B cell (primary cell): ENCODE measurements at regions not wholly inside any gene's neighbourhood (a gene's known extent, or its start where the extent isn't known, plus 50 kb on each side); places are given as distances from the start of the nearest gene placed in this dataset.

Experiments
- ATAC-seq: fragments of 200-7000 bp; cut with Tn5 transposase; one replicate; pipeline ENCODE4 v1.10.0; 2021; ENCODE audit warnings: low read depth, mild to moderate bottlenecking, moderate number of reproducible peaks, moderate library complexity
- CTCF ChIA-PET: fragments of 350-600 bp; sonication (Branson Sonifier 250); formaldehyde crosslinking; loops from one replicate; lab custom pipeline; 2021; ENCODE audit warnings: antibody characterized with exemption, inconsistent platforms; lab: Charles Lee
- POLR2A ChIA-PET: fragments of 350-600 bp; sonication (Branson Sonifier 250); formaldehyde crosslinking; loops from one replicate; lab custom pipeline; 2021; ENCODE audit warnings: antibody characterized with exemption; lab: Charles Lee
- DNase-seq: peaks from one replicate; pipeline ENCODE4 v3.0.0; 2013
- H2AFZ ChIP-seq: 2 replicates; pipeline ENCODE4 v1.6.1; 2012; ENCODE audit warnings: mild to moderate bottlenecking, low read depth, low read length; ENCODE audit not compliant: insufficient read depth, poor library complexity, severe bottlenecking
- H3K27ac ChIP-seq, 2 donors: 1 replicate in 1 of 2; 2 replicates in 1 of 2; pipeline ENCODE4 v1.5.1; 2012 to 2013; ENCODE audit warnings: low read length in 2 of 2, mild to moderate bottlenecking in 2 of 2, moderate library complexity in 1 of 2
- H3K27me3 ChIP-seq, 4 experiments: fragments of 200-600 bp in 1 of 4; sonication (generic) in 1 of 4; replicated peaks in 1 of 4; 1 replicate in 2 of 4; 2 replicates in 2 of 4; pipeline versions ENCODE4 v1.6.1 to v1.7.0; 2013 to 2016; ENCODE audit warnings: low read length in 3 of 4, mild to moderate bottlenecking in 2 of 4, mixed read lengths in 1 of 4, moderate library complexity in 1 of 4; ENCODE audit not compliant: insufficient read depth in 4 of 4, control insufficient read depth in 3 of 4; ENCODE audit errors: control extremely low read depth in 1 of 4
- H3K36me3 ChIP-seq, 2 experiments: replicated peaks in 1 of 2; 1 replicate in 1 of 2; 2 replicates in 1 of 2; pipeline versions ENCODE4 v1.6.1 to v1.7.1; 2013; ENCODE audit warnings: low read length in 1 of 2; ENCODE audit not compliant: insufficient read depth in 2 of 2, control insufficient read depth in 1 of 2; ENCODE audit errors: control extremely low read depth in 1 of 2, extremely low read depth in 1 of 2
- H3K4me1 ChIP-seq, 2 donors: fragments of 200-600 bp in 1 of 2; sonication (generic) in 1 of 2; 1 replicate in 1 of 2; 2 replicates in 1 of 2; pipeline versions ENCODE4 v1.5.1 to v1.6.1; 2013 to 2017; ENCODE audit warnings: low read length in 2 of 2; ENCODE audit not compliant: control insufficient read depth in 2 of 2, insufficient read depth in 2 of 2
- H3K4me2 ChIP-seq: replicated peaks from 2 replicates; pipeline ENCODE3; 2012; ENCODE audit warnings: mild to moderate bottlenecking, low read depth, low read length; ENCODE audit not compliant: poor library complexity, severe bottlenecking
- H3K4me3 ChIP-seq, 5 experiments: fragments of 200-600 bp in 1 of 5; sonication (generic) in 1 of 5; 1 replicate in 3 of 5; 2 replicates in 2 of 5; pipeline versions ENCODE4 v1.5.1 to v1.7.0; 2011 to 2016; ENCODE audit warnings: low read length in 4 of 5, mild to moderate bottlenecking in 4 of 5, low read depth in 2 of 5, control low read depth in 1 of 5, moderate library complexity in 1 of 5; ENCODE audit not compliant: insufficient read depth in 1 of 5; ENCODE audit errors: control extremely low read depth in 1 of 5, extremely low read depth in 1 of 5
- H3K79me2 ChIP-seq: fragments of 200-600 bp; sonication (generic); one replicate; pipeline ENCODE4 v1.6.0; 2016; ENCODE audit warnings: low read length; ENCODE audit not compliant: control insufficient read depth, insufficient read depth
- H3K9ac ChIP-seq: fragments of 200-600 bp; sonication (generic); 2 replicates; pipeline ENCODE4 v1.6.1; 2017; ENCODE audit warnings: mild to moderate bottlenecking, low read length, moderate library complexity
- H3K9me3 ChIP-seq, 3 donors: one replicate each; pipeline versions ENCODE4 v1.6.1 to v1.7.1; 2013; ENCODE audit warnings: low read length in 2 of 3; ENCODE audit not compliant: control insufficient read depth in 2 of 3, insufficient read depth in 1 of 3; ENCODE audit errors: control extremely low read depth in 1 of 3
- H4K20me1 ChIP-seq: 2 replicates; pipeline ENCODE4 v1.6.0; 2012; ENCODE audit warnings: mild to moderate bottlenecking, low read length; ENCODE audit not compliant: insufficient read depth, control insufficient read depth, poor library complexity, severe bottlenecking
- H3K27ac Mint-ChIP-seq: one replicate; pipeline ENCODE4 v1.8.0; 2021; ENCODE audit warnings: mixed read lengths
- H3K27me3 Mint-ChIP-seq: one replicate; pipeline ENCODE4 v1.8.0; 2021; ENCODE audit warnings: mixed read lengths
- H3K4me1 Mint-ChIP-seq: one replicate; pipeline ENCODE4 v1.8.0; 2021; ENCODE audit warnings: mixed read lengths
- H3K4me3 Mint-ChIP-seq: one replicate; pipeline ENCODE4 v1.8.0; 2021; ENCODE audit warnings: mixed read lengths
- H3K9me3 Mint-ChIP-seq: one replicate; pipeline ENCODE4 v1.8.0; 2022; ENCODE audit warnings: mixed read lengths; ENCODE audit not compliant: insufficient read depth
- CTCF ChIP-seq: fragments of 200-600 bp; IDR thresholded peaks from one replicate; pipeline ENCODE4 v1.8.0; 2022; ENCODE audit warnings: antibody characterized with exemption, mild to moderate bottlenecking
- EZH2 ChIP-seq: IDR thresholded peaks from 2 replicates; pipeline ENCODE4 v1.6.1; 2012; ENCODE audit warnings: borderline replicate concordance, low read depth, mild to moderate bottlenecking, moderate library complexity, low read length; ENCODE audit not compliant: insufficient read depth, poor library complexity, severe bottlenecking
- WGBS: methylation state at CpG from one replicate; pipeline ENCODE4 v1.1.5; 2013; ENCODE audit warnings: missing lambda C conversion rate; ENCODE audit not compliant: insufficient coverage; 5-methylcytosine and 5-hydroxymethylcytosine counted together
- intact Hi-C: fragments of 100-400 bp; cut with micrococcal nuclease; formaldehyde crosslinking; loops from one replicate; pipeline ENCODE4 v1.10.0; 2022

GRCh38 chr3:140863580-140864009 lies 78.0 kb upstream of the SLC25A36 start:
- TF ChIP-seq EZH2 (no peak), CTCF (peak; percentile 74)
- DNase-seq (peak; percentile 67), ATAC-seq (no peak)
- Mint-ChIP-seq H3K4me3 (no peak overlapping the region), H3K27ac (no peak overlapping the region), H3K4me1 (peaks cover 3% of the 10 kb centered on the region), H3K27me3 (peaks cover 12% of the 10 kb centered on the region), H3K9me3 (no peaks in the 10 kb centered on the region)
- Histone ChIP-seq H3K9me3 (no peaks in the 10 kb centered on the region), H3K4me3 (no peak overlapping the region), H3K4me2 (peak overlapping the region; percentile 11), H3K27me3 (peaks cover 0 to 5% (median 0%) of the 10 kb centered on the region in 4 experiments), H3K9ac (no peak overlapping the region), H3K27ac (no peak overlapping the region), H3K79me2 (no peaks in the 10 kb centered on the region), H2AFZ (peak overlapping the region; percentile 42), H3K36me3 (no peaks in the 10 kb centered on the region), H4K20me1 (no peaks in the 10 kb centered on the region), H3K4me1 (peaks cover 0 to 5% of the 10 kb centered on the region in 2 donors)
- WGBS, result 25% methylated on average over 2 of the region's 6 CpGs
- intact Hi-C loops, result no loop called here
- CTCF ChIA-PET, result interaction anchor here (0.7 to 3.9 kb wide), 13 partner anchors 9 to 1752 kb away, joined by 3 to 34 read pairs (median 4); no protein-coding TSS in a partner anchor
- POLR2A ChIA-PET, result no interaction called here

- TF ChIP-seq CTCF (no peak), EZH2 (no peak)
- no peak overlapping the region for H3K4me2 ChIP-seq
- no peak overlapping the region for H2AFZ ChIP-seq
- no peaks in the 10 kb centered on the region for H3K79me2 ChIP-seq
- POLR2A ChIA-PET, result no interaction called here
- ATAC-seq, result no peak
- no peak overlapping the region for H3K27ac ChIP-seq
- no peak overlapping the region for H3K9ac ChIP-seq
- 91% methylated on average over 4 of the region's 4 CpGs for WGBS
- H4K20me1 ChIP-seq, result no peaks in the 10 kb centered on the region
- Mint-ChIP-seq H3K27ac (no peak overlapping the region), H3K9me3 (no peaks in the 10 kb centered on the region), H3K4me3 (no peak overlapping the region), H3K4me1 (no peaks in the 10 kb centered on the region), H3K27me3 (peaks cover 26% of the 10 kb centered on the region)
- no peak for DNase-seq
- CTCF ChIA-PET, result no interaction called here
- H3K4me3 ChIP-seq, result no peak overlapping the region
- peaks cover 0 to 3% (median 1%) of the 10 kb centered on the region in 3 donors for H3K9me3 ChIP-seq
- H3K27me3 ChIP-seq, result peaks cover 0 to 7% (median 2%) of the 10 kb centered on the region in 4 experiments
- no peaks in the 10 kb centered on the region for H3K36me3 ChIP-seq
- intact Hi-C loops, result no loop called here
- no peaks in the 10 kb centered on the region for H3K4me1 ChIP-seq
These were observed 71.3 kb upstream of the SLC25A36 start for GRCh38 chr3:140870351-140870750.
